IMR-90 (cell line): ENCODE measurements at regions not wholly inside any gene's neighbourhood (a gene's known extent, or its start where the extent isn't known, plus 50 kb on each side); places are given as distances from the start of the nearest gene placed in this dataset.

ENCODE experiments used
- ATAC-seq: fragments of 200-7000 bp; cut with Tn5 transposase; 2 replicates; pipeline ENCODE4 v1.9.1; 2020; ENCODE audit warnings: low read depth, mild to moderate bottlenecking, moderate library complexity
- BruUV-seq: library from RNA; stranded (reverse); fragments of 400-500 nt; replicated peaks from 2 replicates; lab custom pipeline; 2021; lab: Mats Ljungman, UMichigan
- CTCF ChIA-PET: fragments of 300-600 bp; formaldehyde crosslinking; extraction: SDS; loops from one replicate; lab custom pipeline; 2021; ENCODE audit warnings: antibody characterized with exemption; lab: Yijun Ruan, JAX
- POLR2A ChIA-PET: fragments of 300-600 bp; sonication (Branson Sonifier 250); formaldehyde crosslinking; loops from one replicate; lab custom pipeline; 2022; ENCODE audit warnings: antibody characterized with exemption; ENCODE audit not compliant: unreplicated experiment; lab: Charles Lee
- DNase-seq: peaks from one replicate; pipeline ENCODE4 v3.0.0; 2013
- H2AFZ ChIP-seq: replicated peaks from 2 replicates; pipeline ENCODE3; 2013; ENCODE audit warnings: low read length, mild to moderate bottlenecking; ENCODE audit not compliant: poor library complexity
- H2AK5ac ChIP-seq: 2 replicates; pipeline ENCODE4 v1.6.1; 2013; ENCODE audit warnings: low read depth, low read length, inconsistent platforms
- H2AK9ac ChIP-seq: replicated peaks from 2 replicates; pipeline ENCODE3; 2013; ENCODE audit warnings: mild to moderate bottlenecking, low read depth, low read length, moderate library complexity; ENCODE audit not compliant: poor library complexity
- H2BK120ac ChIP-seq: 2 replicates; pipeline ENCODE4 v1.6.1; 2013; ENCODE audit warnings: low read depth, low read length, inconsistent platforms
- H2BK15ac ChIP-seq: 3 replicates; pipeline ENCODE4 v1.6.1; 2013; ENCODE audit warnings: low read depth, low read length, inconsistent platforms
- H2BK20ac ChIP-seq: 2 replicates; pipeline ENCODE4 v1.6.1; 2013; ENCODE audit warnings: low read depth, mild to moderate bottlenecking, inconsistent platforms, low read length, moderate library complexity
- H2BK5ac ChIP-seq: 2 replicates; pipeline ENCODE4 v1.6.1; 2013; ENCODE audit warnings: mild to moderate bottlenecking, low read depth, low read length, inconsistent platforms; ENCODE audit not compliant: poor library complexity, severe bottlenecking
- H3K14ac ChIP-seq: replicated peaks from 2 replicates; pipeline ENCODE4 v1.6.1; 2013; ENCODE audit warnings: low read depth, low read length, inconsistent platforms
- H3K18ac ChIP-seq: 2 replicates; pipeline ENCODE4 v1.6.1; 2013; ENCODE audit warnings: low read depth, low read length, control low read depth
- H3K23ac ChIP-seq: 2 replicates; pipeline ENCODE4 v1.6.1; 2013; ENCODE audit warnings: low read depth, low read length, inconsistent platforms
- H3K27ac ChIP-seq: 2 replicates; pipeline ENCODE4 v1.5.1; 2013; ENCODE audit warnings: mild to moderate bottlenecking, control low read depth, low read length; ENCODE audit not compliant: insufficient read depth
- H3K27me3 ChIP-seq: 2 replicates; pipeline ENCODE4 v1.6.1; 2013; ENCODE audit warnings: low read length; ENCODE audit not compliant: control insufficient read depth, insufficient read depth
- H3K36me3 ChIP-seq: 2 replicates; pipeline ENCODE4 v1.6.1; 2013; ENCODE audit warnings: low read length, mixed read lengths; ENCODE audit not compliant: control insufficient read depth, insufficient read depth
- H3K4ac ChIP-seq: 2 replicates; pipeline ENCODE4 v1.6.1; 2013; ENCODE audit warnings: low read depth, low read length, inconsistent platforms
- H3K4me1 ChIP-seq: 2 replicates; pipeline ENCODE4 v1.6.1; 2013; ENCODE audit warnings: low read length, mixed read lengths; ENCODE audit not compliant: control insufficient read depth, insufficient read depth
- H3K4me2 ChIP-seq: 2 replicates; pipeline ENCODE4 v1.6.1; 2013; ENCODE audit warnings: low read depth, mild to moderate bottlenecking, control low read depth, low read length, moderate library complexity
- H3K4me3 ChIP-seq: 2 replicates; pipeline ENCODE4 v1.5.1; 2013; ENCODE audit warnings: low read depth, mild to moderate bottlenecking, control low read depth, low read length, moderate library complexity; ENCODE audit not compliant: insufficient read depth
- H3K56ac ChIP-seq: 2 replicates; pipeline ENCODE4 v1.6.1; 2013; ENCODE audit warnings: low read length, inconsistent platforms; ENCODE audit not compliant: insufficient read depth; ENCODE audit errors: extremely low read depth
- H3K79me1 ChIP-seq, 2 experiments: 2 replicates each; pipeline ENCODE4 v1.6.1; 2013; ENCODE audit warnings: low read length in 2 of 2, inconsistent platforms in 1 of 2, low read depth in 1 of 2
- H3K9ac ChIP-seq: 2 replicates; pipeline ENCODE4 v1.6.1; 2013; ENCODE audit warnings: low read depth, low read length, control low read depth
- H3K9me1 ChIP-seq: 2 replicates; pipeline ENCODE4 v1.6.1; 2013; ENCODE audit warnings: low read length, inconsistent platforms; ENCODE audit not compliant: insufficient read depth
- H3K9me3 ChIP-seq: 2 replicates; pipeline ENCODE4 v1.6.1; 2013; ENCODE audit warnings: low read length; ENCODE audit not compliant: control insufficient read depth, insufficient read depth
- H4K20me1 ChIP-seq: 2 replicates; pipeline ENCODE4 v1.6.1; 2013; ENCODE audit warnings: low read length, inconsistent platforms; ENCODE audit not compliant: insufficient read depth
- H4K5ac ChIP-seq: 2 replicates; pipeline ENCODE4 v1.6.1; 2013; ENCODE audit warnings: mild to moderate bottlenecking, low read depth, low read length, control low read depth
- H4K8ac ChIP-seq, 2 experiments: 2 replicates each; pipeline ENCODE4 v1.6.1; 2013; ENCODE audit warnings: low read depth in 2 of 2, low read length in 2 of 2, control low read depth in 1 of 2, inconsistent platforms in 1 of 2
- H4K91ac ChIP-seq: 2 replicates; pipeline ENCODE4 v1.6.1; 2013; ENCODE audit warnings: low read depth, low read length, inconsistent platforms; ENCODE audit not compliant: insufficient read depth
- BHLHE40 ChIP-seq: fragments of 150-350 bp; IDR thresholded peaks from 2 replicates; pipeline ENCODE4 v1.6.1; 2016; ENCODE audit warnings: mild to moderate bottlenecking, low read depth, low read length
- CEBPB ChIP-seq: IDR thresholded peaks from 2 replicates; pipeline ENCODE4 v1.6.1; 2012; ENCODE audit warnings: low read depth, low read length, improper control_type of control experiment
- CHD1 ChIP-seq: IDR thresholded peaks from 2 replicates; pipeline ENCODE4 v1.6.1; 2012; ENCODE audit warnings: low read depth, low read length, improper control_type of control experiment
- FOS ChIP-seq: fragments of 150-350 bp; IDR thresholded peaks from 2 replicates; pipeline ENCODE4 v1.6.1; 2016; ENCODE audit warnings: low read depth, low read length
- MAZ ChIP-seq: IDR thresholded peaks from 2 replicates; pipeline ENCODE4 v1.6.1; 2012; ENCODE audit warnings: low read depth, mild to moderate bottlenecking, low read length, improper control_type of control experiment, moderate library complexity, borderline replicate concordance
- RCOR1 ChIP-seq: IDR thresholded peaks from 2 replicates; pipeline ENCODE4 v1.6.1; 2012; ENCODE audit warnings: mild to moderate bottlenecking, low read length, improper control_type of control experiment; ENCODE audit not compliant: insufficient replicate concordance
- RFX5 ChIP-seq: IDR thresholded peaks from 2 replicates; pipeline ENCODE4 v1.8.0; 2012; ENCODE audit warnings: low read depth, mild to moderate bottlenecking, low read length, moderate library complexity
- WGBS, 2 experiments: methylation state at CpG; one replicate each; pipeline versions ENCODE4 v1.1.5 to v1.1.7; 2013; ENCODE audit warnings: missing lambda C conversion rate in 2 of 2; ENCODE audit not compliant: insufficient read length in 1 of 2; ENCODE audit errors: extremely low coverage in 2 of 2; 5-methylcytosine and 5-hydroxymethylcytosine counted together
- dilution Hi-C: fragments of 300-500 bp; cut with HindIII; formaldehyde crosslinking; loops from one replicate; pipeline ENCODE4 v1.14.3; 2018; ENCODE audit warnings: low sequenced_read_pairs; ENCODE audit not compliant: unreplicated experiment
- in situ Hi-C: fragments of 300-500 bp; cut with MboI; formaldehyde crosslinking; loops from 3 replicates; pipeline ENCODE4 v1.14.3; 2019; ENCODE audit warnings: low sequenced_read_pairs, inconsistent platforms, mixed read lengths
- intact Hi-C: fragments of 100-400 bp; cut with micrococcal nuclease; formaldehyde crosslinking; loops from 2 replicates; pipeline ENCODE4 v1.10.0; 2022
- TF ChIP-seq, protein P1 (sequence below): fragments of 150-350 bp; IDR thresholded peaks from 2 replicates; pipeline ENCODE4 v1.6.1; 2016; ENCODE audit warnings: low read depth, mild to moderate bottlenecking, low read length, moderate library complexity, borderline replicate concordance
- TF ChIP-seq, protein P2 (sequence below): fragments of 150-350 bp; IDR thresholded peaks from 2 replicates; pipeline ENCODE4 v1.6.1; 2017; ENCODE audit warnings: mild to moderate bottlenecking, antibody characterized with exemption, low read length, low read depth

DNA sequence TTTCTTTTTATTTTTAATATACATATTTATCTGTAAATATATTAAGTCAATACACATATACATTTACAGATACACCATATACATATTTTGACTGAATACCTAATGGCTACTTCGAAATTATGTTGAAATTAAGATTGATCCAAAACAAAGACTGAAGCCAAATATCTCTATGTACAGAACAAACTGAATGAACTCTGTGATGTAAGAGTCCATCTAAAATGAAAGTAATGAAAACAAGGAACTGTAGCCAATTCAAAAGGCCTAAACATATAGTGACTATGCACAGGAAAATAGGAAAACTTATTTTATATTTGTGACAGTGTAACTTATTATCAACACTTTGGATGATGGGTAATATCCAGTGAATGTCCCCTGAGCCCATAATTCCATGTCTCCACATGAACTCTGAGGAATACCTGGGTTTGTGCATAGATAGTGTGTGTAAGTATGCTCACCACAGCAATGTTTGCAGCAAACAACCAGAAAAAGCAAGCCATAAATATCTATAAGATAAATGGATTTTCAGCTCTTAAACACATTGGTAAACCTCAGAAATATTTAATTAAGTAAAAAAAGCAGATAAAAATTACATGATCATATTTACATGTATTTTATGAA lies 517.2 kb upstream of the CDH6 start:
- intact Hi-C loops, result no loop called here
- ChIA-PET CTCF (no interaction called here), POLR2A (no interaction called here)
- Histone ChIP-seq H3K4me2 (no peak overlapping the region), H4K20me1 (no peaks in the 10 kb centered on the region), H3K36me3 (no peaks in the 10 kb centered on the region), H3K14ac (no peak overlapping the region), H2BK15ac (no peak overlapping the region), H3K23ac (no peak overlapping the region), H3K18ac (no peak overlapping the region), H3K4me1 (no peaks in the 10 kb centered on the region), H2AFZ (no peak overlapping the region), H3K4me3 (no peak overlapping the region), H4K8ac (no peak overlapping the region), H2AK5ac (no peak overlapping the region), H2BK120ac (no peak overlapping the region), H2BK20ac (no peak overlapping the region), H3K9ac (no peak overlapping the region), H3K79me1 (no peaks in the 10 kb centered on the region), H3K9me3 (no peaks in the 10 kb centered on the region), H4K91ac (no peak overlapping the region), H3K27me3 (no peaks in the 10 kb centered on the region), H3K56ac (no peak overlapping the region), H3K27ac (no peak overlapping the region), H4K5ac (no peak overlapping the region), H2BK5ac (no peak overlapping the region), H3K4ac (no peak overlapping the region), H3K9me1 (no peaks in the 10 kb centered on the region), H2AK9ac (no peak overlapping the region)
- ATAC-seq (no peak), DNase-seq (no peak)
- in situ Hi-C loops, result no loop called here
- TF ChIP-seq MAZ, result no peak
- TF ChIP-seq FOS, result no peak
- TF ChIP-seq RCOR1, result no peak
- TF ChIP-seq, protein P1, sequence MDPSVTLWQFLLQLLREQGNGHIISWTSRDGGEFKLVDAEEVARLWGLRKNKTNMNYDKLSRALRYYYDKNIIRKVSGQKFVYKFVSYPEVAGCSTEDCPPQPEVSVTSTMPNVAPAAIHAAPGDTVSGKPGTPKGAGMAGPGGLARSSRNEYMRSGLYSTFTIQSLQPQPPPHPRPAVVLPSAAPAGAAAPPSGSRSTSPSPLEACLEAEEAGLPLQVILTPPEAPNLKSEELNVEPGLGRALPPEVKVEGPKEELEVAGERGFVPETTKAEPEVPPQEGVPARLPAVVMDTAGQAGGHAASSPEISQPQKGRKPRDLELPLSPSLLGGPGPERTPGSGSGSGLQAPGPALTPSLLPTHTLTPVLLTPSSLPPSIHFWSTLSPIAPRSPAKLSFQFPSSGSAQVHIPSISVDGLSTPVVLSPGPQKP, result no peak
- TF ChIP-seq CHD1, result no peak
- TF ChIP-seq BHLHE40, result no peak
- no peak for TF ChIP-seq CEBPB
- TF ChIP-seq, protein P2, sequence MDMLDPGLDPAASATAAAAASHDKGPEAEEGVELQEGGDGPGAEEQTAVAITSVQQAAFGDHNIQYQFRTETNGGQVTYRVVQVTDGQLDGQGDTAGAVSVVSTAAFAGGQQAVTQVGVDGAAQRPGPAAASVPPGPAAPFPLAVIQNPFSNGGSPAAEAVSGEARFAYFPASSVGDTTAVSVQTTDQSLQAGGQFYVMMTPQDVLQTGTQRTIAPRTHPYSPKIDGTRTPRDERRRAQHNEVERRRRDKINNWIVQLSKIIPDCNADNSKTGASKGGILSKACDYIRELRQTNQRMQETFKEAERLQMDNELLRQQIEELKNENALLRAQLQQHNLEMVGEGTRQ, result no peak
- no peak for TF ChIP-seq RFX5
- dilution Hi-C loops, result no loop called here
- BruUV-seq, result no TSS peak
- WGBS, 2 experiments, result no CpG with 5 or more reads among the region's 1 CpG
